ENCODE measurements at regions not wholly inside any gene's neighbourhood (a gene's known extent, or its start where the extent isn't known, plus 50 kb on each side); places are given as distances from the start of the nearest gene placed in this dataset.

DNA sequence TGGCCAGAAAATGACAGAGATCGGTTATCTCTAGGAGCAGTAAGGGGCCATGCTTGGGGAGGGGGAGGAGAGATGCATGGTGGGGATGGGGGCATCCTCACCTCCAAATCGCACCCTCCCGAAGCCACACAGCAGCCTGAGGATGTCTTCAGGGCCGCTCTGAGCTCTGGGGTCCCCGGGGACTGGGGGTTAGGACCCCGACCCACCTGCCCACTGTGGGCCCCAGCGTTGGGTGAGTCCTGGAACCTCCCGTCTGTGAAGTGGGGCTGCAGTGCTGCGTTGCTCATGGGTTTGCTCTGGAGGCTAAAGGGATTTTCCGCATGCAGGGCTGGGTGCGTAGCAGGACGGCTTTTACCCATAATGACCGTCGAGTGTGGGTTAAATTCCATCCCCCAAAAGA, 1046.3 kb downstream of the BRD1 start:
- no peak for TF ChIP-seq USF2 (IDR thresholded peaks at IDR 0.05; ENCODE audit: low read depth, low read length)
- TF ChIP-seq POLR2A (IDR thresholded peaks at IDR 0.05; ENCODE audit: low read depth, low read length): no peak
- no peak for TF ChIP-seq CTCF (conservative IDR thresholded peaks at IDR 0.05; ENCODE audit: low read depth, low read length)
- no peak for TF ChIP-seq RFX5 (IDR thresholded peaks at IDR 0.05; ENCODE audit: low read depth, low read length)
- no peak for TF ChIP-seq BHLHE40 (IDR thresholded peaks at IDR 0.05; ENCODE audit: low read depth, low read length)
- TF ChIP-seq SMC3 (IDR thresholded peaks at IDR 0.05; ENCODE audit: low read depth, low read length): no peak
- no peak for TF ChIP-seq MAFK (IDR thresholded peaks at IDR 0.05; ENCODE audit: low read depth, low read length)
- TF ChIP-seq ELK1 (IDR thresholded peaks at IDR 0.05; ENCODE audit: borderline replicate concordance, low read depth, low read length): no peak

Data from IMR-90 (cell line).